NCI-H1048 (cell line): ENCODE measurements at regions not wholly inside any gene's neighbourhood (a gene's known extent, or its start where the extent isn't known, plus 50 kb on each side); places are given as distances from the start of the nearest gene placed in this dataset.
"Not testable (repeated sequence)": the region's sequence is repeated elsewhere in the genome, so short reads cannot be mapped to it uniquely, and the experiment has no call there.

Experiments used
- DNase-seq: peaks from one replicate; lab custom pipeline; 2025; lab: John Stamatoyannopoulos, UW

- DNase-seq, result no peak
Measured at GRCh38 chr5:28399211-28399610, 1360.8 kb upstream of the CDH9 start.

- no peak for DNase-seq
Measured at GRCh38 chr5:28398185-28398584, 1359.8 kb upstream of the CDH9 start.

- no peak for DNase-seq
Measured at GRCh38 chr5:28397502-28397941, 1359.1 kb upstream of the CDH9 start.

- no peak for DNase-seq
Measured at GRCh38 chr5:28391277-28391676, 1352.9 kb upstream of the CDH9 start.

GRCh38 chr5:28390341-28390740, 1352.0 kb upstream of the CDH9 start:
- DNase-seq, result no peak

DNA sequence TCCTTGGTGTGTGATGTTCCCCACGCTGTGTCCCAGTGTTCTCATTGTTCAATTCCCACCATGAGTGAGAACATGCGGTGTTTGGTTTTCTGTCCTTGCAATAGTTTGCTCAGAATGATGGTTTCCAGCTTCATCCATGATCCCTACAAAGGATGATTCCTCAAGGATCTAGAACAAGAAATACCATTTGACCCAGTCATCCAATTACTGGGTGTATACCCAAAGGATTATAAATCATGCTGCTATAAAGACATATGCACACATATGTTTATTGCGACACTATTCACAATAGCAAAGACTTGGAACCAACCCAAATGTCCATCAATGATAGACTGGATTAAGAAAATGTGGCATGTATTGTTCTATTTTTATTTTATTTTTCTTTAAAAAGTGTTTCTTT, 1351.3 kb upstream of the CDH9 start:
- DNase-seq, result not testable (repeated sequence)

- no peak for DNase-seq
Measured at GRCh38 chr5:28388428-28388827, 1350.0 kb upstream of the CDH9 start.

DNA sequence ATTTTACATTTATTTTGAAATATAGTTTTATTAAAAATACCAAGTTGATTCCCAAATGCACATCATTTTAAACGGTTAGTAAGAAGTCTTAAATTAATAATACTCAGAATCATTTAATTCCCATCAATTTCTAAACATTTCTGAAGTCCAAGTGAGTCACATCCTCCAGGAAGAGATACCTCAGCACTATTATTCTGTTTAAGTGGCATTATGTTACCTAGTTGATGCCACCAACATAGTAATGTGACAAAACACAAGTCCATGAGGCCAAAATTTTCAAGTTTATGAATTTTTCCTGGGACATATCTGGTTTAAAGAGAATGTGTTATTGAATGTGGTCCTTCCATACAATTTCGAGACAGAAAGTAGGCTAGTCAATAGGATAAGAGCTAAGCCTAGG, 1348.3 kb upstream of the CDH9 start:
- no peak for DNase-seq

DNA sequence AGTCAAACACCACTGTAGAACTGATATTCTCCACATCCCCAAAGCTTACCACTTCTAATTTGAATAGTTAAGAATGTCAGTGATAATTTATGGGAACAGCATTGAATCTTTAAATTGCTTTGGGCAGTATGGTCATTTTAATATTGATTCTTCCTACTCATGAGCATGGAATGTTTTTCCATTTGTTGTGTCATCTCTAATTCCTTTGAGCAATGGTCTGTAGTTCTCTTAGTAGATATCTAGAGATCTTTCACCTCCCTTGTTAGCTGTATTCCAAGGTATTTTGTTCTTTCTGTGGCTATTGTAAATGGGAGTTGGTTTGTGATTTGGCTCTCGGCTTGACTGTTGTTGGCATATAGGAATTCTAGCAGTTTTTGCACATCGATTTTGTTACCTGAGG, 1341.8 kb upstream of the CDH9 start:
- DNase-seq, result no peak

GRCh38 chr5:28374492-28374967, 1336.1 kb upstream of the CDH9 start:
- DNase-seq, result no peak

- no peak for DNase-seq
Measured at GRCh38 chr5:28370896-28371295, 1332.5 kb upstream of the CDH9 start.

DNA sequence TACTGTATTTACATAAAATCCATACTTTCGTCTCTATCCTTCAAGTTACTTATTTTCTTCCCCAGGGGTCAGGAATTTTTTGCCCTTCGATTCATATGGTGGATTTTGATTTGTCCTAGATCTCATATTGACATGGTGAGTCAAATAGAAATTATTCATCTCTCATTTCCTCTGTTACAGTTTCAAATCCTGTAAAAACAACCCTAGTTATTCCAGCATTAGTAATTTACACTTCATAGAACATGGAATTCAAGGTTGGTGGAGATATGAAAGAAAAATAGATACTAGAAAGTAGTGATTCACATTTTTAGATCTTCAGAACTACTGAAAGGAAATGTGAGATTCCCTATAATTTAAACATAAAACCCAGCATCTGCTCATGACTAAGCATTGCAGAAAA, 1331.0 kb upstream of the CDH9 start:
- no peak for DNase-seq

GRCh38 chr5:28355831-28356230, 1317.4 kb upstream of the CDH9 start:
- no peak for DNase-seq

DNA sequence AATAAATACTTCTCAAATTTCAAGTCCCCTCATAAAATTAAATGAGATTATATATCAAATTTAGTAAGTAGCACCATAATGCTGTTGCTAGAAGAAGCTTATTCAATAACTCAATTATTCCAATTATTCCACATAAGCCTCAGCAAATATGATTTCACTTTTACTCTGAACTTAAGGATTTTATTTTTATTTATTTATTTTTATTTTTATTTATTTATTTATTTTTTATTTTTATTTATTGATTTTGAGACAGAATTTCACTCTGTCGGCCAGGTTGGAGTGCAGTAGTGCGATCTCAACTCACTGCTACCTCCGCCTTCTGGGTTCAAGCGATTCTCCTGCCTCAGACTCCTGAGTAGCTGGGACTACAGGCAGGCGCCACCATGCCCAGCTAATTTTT, 1308.3 kb upstream of the CDH9 start:
- no peak for DNase-seq

- DNase-seq, result peak; percentile 59
Measured at GRCh38 chr5:28344836-28345433, 1306.5 kb upstream of the CDH9 start.

GRCh38 chr5:28329176-28329575, 1290.8 kb upstream of the CDH9 start:
- DNase-seq, result no peak

DNA sequence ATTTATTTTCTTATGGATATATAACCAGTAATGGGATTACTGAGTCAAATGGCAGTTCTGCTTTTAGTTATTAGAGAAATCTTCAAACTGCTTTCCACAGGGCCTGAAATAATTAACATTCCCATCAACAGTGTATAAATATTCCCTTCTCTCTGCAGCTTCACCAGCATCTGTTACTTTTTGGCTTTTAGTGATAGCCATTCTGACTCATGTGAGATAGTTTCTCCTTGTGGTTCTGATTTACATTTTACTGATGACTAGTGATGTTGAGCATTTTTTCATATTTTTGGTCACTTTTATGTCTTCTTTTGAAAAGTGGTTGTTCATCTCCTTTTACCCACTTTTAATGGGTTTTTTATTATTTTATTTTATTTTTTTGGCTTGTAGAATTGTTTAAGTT, 1290.3 kb upstream of the CDH9 start:
- DNase-seq, result no peak

- no peak for DNase-seq
Measured at GRCh38 chr5:28324174-28324573, 1285.8 kb upstream of the CDH9 start.

GRCh38 chr5:28313953-28314352, 1275.6 kb upstream of the CDH9 start:
- DNase-seq, result no peak

- DNase-seq, result no peak
Measured at GRCh38 chr5:28313321-28313951, 1275.0 kb upstream of the CDH9 start.

- no peak for DNase-seq
Measured at GRCh38 chr5:28310696-28311095, 1272.3 kb upstream of the CDH9 start.

DNA sequence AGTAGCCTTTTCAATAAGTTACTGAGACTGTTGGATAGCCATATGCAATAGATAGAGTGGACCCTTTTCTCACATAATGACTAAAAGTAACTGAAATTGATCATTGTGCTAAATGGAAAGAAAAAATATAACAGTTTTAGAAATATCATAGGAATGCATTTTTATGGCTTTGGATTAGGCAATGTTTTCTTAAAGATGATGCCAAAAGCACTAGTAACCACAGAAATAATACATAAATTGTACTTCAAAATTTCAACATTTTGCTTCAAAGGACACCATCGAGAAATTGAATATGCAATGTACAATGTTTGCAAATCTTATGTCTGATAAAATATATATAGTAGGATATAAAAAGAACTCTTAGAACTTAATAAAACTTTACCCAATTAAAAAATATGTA, 1267.5 kb upstream of the CDH9 start:
- no peak for DNase-seq

DNA sequence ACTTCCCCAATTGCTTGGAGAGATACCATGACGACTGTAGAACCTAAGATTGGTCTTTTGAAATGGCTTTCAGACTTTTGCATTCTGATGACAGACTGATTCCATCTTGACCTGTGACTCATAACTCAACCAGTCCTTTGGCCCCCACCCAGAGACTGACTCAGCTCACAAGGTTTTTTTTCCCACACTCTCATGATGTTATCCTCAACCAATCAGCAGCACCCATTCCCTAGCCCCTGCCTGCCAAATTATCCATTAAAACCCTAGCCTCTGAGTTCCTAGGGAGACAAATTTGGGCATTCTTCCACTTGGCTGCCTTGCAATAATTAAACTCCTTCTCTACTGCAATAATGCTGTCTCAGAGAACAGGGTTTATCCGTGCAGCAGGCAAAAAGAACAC, 1263.3 kb upstream of the CDH9 start:
- DNase-seq, result no peak
